GM21423 (cell line): ENCODE measurements at regions not wholly inside any gene's neighbourhood (a gene's known extent, or its start where the extent isn't known, plus 50 kb on each side); places are given as distances from the start of the nearest gene placed in this dataset.
"Not testable (repeated sequence)": the region's sequence is repeated elsewhere in the genome, so short reads cannot be mapped to it uniquely, and the experiment has no call there.

Source experiments
- ATAC-seq: cut with Tn5 transposase; IDR thresholded peaks from one replicate; pipeline ENCODE4 v1.9.1; 2021; ENCODE audit warnings: mild to moderate bottlenecking, moderate library complexity; ENCODE audit not compliant: unreplicated experiment

DNA sequence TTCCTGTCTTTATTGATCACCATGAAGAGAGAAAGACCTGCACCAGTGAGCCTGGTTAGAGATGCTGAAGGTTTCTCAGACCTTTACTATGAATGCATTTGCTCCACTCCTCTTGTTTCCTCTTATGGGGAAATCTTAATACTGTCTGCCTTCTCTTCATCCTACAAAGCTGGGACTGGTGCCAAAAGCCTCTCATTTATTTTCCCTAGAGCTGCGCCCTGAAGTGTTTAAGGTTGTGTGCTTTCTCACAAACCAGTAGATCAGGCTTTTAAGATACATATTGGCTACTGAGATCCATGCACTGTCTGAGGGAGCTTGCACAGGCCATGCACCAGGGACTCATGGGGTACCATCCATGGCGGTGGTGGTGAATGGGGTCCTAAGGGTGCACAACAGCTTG, 286.1 kb upstream of the PMFBP1 start:
- no peak for ATAC-seq

DNA sequence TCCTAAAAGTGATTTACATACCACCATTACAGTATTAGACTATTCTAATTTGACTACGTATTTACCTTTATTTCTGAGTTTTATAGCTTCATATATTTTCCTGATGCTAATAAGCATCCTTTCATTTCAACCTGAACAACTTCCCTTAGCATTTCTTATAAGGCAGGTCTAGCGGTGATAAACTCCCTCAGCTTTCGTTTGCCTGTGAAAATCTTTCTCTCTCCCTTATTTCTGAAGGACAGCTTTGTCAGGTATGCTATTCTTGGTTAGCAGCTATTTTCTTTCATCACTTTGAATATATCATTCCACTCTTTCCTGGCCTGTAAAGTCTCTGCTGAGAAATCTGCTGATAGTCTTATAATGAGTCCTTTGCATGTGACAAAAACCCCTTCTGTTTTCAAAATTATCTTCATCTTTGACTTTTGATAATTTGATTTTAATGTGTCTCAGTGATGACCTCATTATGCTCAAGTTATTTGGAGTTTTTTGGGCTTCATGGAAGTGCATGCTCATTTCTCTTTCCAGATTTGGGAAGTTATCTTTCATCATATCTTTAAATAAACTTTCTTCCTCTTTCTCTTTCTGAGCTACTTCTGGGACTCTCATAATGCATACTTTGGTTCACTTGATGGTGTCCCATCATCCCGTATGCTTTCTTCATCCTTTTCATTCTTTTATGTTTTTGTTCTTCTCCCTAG, 285.4 kb upstream of the PMFBP1 start:
- no peak for ATAC-seq

DNA sequence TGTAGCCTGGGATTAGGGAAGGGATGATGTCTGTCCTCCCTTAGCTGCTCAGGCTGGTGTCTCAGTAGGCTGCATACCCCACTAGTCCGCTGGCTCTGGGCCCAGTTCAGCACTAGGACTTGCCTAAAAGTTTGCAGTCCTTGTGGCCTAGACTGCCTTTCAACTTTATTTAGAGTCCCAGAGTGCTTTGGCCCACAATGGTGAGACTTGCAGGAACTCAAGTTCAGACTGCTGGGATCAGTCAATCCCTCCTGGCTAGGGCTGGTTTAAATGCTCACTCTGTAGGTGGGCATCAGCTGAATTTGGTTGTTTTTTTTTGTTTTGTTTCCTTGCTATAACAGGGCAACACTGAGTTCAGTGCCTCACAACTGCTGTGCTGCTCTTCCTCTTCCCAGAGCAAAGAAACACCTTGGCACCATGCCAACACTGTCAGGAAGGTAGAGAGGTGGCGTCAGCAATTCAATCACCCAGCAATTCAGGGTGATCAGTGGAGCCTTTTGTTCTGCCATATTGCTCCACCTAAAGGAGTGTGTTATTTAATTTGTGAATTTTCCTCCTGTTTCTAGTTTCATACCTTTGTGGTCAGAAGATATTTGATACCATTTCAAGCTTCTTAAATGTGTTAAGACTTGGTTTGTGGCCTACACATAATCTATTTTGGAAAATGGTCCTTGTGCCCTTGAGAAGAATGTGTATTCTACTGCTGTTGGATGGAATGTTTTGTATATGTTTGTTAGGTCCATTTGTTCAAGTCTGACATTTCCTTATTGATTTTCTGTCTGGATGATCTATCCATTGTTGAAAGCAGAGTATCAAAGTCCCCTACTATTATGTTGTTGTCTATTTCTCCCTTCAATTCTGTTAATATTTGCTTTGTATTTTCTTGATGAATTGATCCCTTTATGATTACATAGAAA, 284.0 kb upstream of the PMFBP1 start:
- no peak for ATAC-seq

DNA sequence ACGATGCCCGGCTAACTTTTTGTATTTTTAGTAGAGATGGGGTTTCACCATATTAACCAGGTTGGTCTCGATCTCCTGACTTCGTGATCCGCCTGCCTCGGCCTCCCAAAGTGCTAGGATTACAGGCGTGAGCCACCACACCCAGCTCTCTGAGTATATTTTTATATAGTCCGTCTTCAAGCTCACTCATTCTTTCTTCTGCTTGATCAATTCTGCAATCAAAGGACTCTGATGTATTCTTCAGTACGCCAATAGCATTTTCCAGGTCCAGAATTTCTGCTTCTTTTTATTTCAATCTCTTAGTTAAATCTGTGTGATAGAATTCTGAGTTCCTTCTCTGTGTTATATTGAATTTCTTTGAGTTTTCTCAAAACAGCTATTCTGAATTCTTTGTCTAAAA, 281.9 kb upstream of the PMFBP1 start:
- ATAC-seq = not testable (repeated sequence)

DNA sequence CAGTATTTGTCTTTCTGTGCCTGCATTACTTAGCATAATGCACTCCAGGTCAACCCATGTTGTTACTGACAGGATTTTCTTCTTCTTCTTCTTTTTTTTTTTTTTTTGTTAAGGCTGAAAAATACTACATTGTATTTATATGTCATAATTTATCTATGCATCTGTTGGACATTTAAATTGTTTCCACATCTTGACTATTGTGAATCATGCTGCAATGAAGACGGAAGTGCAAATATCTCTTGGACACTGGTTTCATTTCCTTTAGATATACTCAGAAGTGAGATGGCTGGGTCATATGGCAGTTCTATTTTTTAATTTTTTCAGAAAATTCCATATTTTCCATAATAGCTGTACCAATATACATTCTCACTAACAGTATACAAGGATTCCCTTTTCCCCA, 272.7 kb upstream of the PMFBP1 start:
- no peak for ATAC-seq

DNA sequence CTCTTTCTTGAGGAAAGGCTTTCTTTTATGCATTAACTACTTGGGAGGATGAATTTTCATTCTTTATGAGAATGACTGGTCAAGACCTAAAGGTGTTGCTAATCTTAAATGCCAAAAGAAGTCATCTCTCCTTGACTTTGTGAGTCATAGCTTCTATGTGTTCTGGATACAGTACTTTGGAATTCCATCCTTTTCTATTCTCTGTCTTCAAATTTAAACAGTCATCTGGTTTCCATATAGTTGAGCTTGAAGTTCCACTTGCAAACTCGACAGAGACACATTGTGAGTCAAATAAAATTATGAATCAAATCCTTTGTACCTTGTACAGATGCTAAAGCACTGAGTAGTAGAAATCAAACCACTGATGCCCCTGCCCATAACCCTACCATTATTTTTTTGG, 271.9 kb upstream of the PMFBP1 start:
- ATAC-seq = no peak

DNA sequence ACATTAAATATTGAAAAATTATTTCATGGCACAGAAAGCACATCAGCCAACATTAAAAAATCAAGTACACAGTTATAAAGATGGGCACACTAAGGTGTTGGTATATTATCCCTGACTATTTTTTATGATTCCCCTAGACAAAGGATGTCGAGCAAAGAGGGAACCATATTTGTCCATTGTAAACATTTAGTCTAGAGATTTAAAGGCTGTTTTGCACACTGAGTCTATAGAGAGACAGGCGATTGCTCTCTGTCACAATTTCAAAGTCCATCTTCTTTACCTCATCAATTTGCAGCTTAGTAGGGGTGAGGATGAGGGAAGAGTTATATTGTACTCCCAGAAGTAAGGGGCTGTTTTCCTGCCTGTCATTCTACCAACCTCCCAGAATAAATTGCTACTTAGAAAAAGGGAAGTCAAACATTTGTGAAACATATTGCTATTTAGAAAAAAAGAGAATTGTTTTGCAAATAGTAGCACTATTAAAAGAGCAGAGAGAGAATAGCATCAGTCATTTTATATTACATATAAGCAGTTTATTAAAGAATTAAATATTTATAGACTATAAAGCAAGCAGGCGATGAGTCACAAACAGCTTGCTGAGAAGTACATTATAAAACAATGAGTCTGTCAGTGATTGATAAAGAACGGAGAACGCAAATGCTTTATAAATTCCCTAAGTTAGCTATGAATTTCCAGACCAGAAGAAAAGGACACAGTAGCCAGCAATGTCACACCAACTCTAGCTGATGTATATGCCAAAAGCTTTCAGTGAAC, 270.6 kb upstream of the PMFBP1 start:
- no peak for ATAC-seq

DNA sequence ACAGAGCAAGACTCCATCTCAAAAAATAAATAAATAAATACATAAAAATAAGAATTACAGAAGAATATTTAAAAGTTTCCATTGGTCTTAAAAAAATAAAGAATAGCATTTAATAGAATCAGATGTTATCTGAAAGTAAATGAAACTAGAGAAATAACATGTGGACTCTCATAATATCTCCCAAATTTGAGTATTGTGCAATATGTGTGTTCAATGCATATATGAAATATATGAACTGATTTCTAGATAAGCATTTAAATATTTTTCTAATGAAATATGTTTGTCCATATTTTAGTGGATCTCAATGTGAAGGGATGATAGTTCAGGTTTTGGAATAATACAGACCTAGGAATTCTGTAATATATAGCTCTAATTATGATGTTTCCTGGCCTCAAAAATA, 265.9 kb upstream of the PMFBP1 start:
- no peak for ATAC-seq

DNA sequence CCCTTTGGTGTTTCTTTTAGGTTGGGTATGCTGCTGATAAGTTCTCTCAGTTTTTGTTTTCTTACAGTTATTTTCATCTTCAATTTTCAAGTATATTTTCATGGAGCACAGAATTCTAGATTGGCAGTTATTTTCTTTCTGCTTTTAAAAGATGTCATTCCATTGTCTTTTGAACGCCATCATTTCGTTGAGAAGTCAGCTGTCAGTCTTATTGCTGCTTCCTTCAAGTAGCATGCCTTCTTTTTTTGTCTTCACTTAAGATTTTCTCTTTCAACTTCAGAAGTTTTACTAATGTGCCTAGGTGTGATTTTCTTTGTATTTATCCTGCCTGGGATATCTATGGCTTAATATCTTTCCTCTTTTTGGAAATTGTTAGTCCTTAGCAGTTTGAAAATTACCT, 262.2 kb upstream of the PMFBP1 start:
- no peak for ATAC-seq

DNA sequence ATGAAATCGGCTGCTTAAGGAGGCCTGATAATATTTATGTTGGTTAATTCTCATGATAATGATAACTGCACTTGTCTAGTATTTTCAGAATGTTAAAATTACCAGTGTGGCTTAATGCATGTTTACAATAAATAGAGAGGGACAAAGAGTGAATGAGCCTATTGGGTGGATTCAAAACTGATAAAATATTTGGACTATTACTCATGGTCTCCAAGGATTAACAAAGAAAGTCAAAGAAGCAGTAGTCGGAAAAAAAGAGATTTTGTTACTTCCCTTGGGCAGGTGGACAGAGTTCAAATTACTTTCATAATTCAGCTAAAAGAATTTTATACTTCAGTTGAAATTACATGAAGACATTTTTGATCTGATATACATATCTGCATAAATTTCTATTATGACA, 258.2 kb upstream of the PMFBP1 start:
- ATAC-seq = no peak

DNA sequence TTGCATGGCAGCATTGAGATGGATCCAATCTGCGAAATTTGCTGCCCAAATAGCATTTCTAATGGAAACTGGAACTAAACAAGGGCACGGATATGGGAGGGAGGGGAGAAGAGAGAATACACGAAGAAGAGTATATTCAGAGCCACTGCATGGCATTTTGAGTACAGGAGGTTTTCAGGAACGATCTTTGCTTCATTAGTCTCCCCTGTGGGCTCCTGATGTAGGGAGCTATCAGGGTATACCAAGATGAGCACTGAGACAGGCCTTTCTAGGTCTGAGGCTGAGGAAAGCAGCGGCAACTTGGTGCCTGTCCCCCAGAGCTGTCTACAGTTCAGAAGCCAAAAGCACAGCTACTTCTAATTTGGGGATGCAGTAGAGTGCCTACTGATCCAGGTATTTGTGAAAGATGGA, 257.7 kb upstream of the PMFBP1 start:
- ATAC-seq = no peak

DNA sequence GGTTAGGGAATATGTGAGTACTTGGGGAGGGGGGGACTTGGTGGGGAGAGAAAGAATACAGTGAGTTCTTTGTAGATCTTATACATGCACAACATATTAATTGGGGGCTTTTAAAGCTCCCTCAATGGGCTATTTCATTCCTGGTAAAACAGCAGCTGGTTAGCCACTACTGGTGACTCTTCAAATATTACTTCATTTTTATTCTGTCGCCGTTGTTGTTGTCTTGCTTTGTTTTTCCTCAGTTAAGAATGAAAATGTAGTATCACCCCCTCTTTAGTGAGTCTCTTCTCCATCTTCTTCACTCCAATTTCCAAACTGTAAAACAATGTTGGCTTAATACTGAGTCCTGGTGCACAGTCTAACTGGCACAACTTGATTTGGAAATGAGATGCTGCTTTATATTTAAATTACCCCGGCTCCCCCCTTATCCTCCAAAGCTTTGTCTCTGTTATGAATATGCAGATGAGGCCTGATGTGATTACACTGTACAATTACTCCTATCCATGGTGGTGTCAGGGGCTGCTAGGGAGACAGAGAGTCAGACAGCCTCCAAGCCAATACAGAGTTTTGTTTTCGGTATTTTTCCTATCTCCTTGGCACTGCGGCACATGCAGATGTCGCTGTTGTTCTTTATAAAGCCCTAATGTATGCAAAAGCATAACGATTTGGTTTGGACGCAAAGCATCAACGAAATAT, 256.9 kb upstream of the PMFBP1 start:
- ATAC-seq = no peak

DNA sequence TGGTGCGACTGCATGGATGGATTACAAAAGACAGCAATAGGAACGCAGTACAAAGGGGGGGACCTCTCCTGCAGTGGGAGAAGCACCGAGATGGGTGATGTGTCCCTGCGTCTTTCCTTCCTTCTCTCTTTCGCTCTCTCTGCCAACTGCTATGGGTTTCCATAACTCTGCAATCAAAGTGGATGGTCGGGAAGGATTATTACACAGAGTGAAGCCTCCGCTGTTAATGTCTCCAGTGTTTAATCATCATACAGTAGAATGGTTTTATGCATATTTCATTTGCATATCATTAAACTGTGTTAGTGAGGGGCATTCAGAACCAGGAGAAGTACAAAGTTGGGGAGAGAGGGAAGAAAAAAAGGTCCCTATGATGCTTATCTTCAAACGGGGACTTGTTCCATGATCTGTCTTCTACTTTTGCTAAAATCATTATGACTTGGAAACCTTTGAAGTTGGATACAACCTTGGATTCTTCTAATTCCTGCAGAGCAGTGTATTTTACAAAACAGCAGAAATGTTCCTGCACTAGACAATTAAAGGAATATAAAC, 255.9 kb upstream of the PMFBP1 start:
- ATAC-seq = no peak

DNA sequence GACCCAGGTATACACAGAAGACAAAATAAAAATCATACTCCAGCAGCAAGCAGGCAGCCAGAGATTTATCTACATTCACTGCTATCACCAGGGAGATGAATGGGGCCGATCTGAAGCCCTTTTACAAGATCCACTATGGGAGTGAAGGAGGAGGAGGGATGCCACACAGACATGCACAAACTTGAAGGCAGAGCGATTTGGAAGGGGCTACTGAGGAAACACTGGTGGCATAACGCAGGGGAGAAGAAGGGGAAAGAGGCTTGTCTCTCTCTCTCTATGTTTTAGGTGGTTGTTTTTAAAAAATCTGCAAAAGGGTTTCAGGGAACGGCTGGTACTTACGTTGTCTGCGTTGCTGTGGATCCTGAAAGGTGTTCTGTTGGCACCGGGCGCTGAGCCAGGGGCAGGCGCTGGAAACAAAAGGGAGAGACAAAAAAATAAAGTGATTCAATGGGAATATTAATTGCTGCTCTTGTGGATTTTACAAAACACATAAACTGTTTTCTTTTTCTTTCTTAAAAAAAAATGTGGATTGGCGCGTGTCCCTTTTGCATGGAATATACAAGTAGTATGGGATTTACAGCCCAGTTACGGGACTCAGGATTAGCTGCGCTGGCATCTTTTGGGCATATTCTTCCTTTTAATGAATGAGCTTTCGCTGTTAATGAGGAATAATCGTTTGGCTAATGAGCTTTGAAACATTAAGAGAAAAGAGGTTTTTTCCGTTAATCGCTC, 255.3 kb upstream of the PMFBP1 start:
- ATAC-seq = no peak

DNA sequence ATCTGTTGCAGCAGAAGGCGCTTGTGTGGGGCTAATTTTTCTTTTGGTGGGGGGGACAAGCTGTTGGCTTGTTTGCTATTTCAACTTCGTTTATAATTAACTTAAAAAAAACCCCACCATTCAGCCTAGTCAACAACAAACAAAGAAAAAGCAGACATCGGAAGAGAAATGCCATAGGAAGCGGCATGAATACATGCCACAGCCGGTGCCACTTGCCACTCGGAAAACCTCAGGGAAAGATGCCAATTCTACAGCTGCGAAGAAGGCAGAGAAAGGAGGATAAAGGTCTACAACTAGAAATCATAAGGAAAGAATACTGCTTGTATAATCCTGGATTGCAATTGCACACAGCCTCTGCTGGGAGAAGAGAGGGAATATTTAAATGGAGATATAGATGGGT, 254.4 kb upstream of the PMFBP1 start:
- ATAC-seq = no peak

DNA sequence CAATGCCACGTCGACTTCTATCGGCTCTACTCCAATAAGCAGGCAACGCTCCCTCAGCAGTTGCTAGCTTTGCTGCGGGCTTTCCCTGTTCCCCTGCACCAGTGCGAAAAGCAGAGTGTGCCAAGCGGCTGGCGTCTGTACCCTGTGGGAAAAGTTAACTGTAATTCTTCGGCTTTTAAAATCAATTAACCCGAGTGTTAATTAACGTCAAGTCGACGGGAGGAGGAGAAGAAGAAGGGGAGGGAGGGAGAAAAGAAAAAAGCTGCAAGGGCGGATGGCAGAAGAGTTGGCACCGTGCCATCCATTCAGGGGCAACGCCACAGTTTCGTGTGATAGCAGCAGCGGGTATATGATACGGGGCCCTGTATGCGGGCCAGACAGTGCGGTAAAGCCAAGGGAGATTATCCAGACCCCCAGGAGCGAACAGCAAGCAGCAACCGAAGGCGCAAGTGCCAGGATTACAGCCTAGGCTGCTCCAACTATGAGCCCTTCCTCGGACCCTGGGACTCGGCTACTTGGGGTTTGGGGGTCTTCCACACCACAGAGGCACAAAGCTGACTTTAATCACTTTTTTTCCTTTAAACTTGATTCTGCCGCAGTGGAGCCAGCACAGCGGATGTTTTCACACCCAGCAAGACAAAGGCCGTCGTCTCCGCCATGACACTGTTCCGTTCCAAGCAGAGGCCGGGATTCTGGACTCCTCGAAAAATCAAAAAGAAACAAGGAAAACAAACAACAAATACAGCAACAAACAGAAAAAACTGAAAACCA, 253.8 kb upstream of the PMFBP1 start:
- no peak for ATAC-seq

DNA sequence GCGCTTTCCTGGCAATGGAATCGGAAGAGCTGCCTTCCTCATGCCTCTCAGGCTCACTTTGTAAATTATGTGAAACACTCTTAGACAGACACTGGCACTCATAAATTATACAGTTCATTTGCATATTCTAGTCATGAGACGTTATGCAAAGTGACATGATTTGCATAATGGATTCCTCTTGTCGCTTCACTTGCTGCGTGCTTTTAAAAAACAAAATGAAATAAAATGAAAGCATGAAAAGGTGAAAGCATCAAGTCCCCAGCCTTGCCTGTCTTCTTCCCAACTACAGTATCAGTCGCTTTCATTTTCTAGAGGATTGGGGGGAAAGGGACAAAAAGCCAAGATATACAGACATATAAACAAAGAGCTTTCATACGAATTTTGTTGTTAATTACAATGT, 252.8 kb upstream of the PMFBP1 start:
- no peak for ATAC-seq

DNA sequence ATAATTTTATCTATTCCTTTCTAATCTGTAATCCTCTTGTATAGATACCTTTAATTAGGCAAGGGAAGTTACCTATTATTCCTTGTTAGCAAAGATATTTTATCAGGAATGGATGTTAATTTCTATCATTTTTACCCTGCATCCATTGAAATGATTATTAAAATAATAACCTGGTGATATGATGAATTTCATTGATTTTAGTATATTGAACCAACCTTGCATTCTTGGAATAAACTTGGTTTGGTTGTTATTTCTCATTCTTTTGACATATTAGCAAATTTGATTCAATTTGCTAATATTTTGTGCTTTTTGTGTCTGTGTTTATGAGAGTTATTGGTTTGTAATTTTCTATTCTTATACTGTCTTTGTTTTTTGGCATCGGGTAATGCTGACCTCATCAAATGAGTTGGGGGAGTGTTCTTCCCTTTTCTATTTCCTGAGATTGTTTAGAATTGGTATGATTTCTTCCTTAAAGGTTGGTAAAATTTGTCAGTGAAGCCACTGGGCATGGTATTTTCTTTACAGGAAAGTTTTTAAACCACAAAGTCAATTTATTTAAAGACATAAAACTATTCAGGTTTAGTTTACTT, 250.4 kb upstream of the PMFBP1 start:
- no peak for ATAC-seq

DNA sequence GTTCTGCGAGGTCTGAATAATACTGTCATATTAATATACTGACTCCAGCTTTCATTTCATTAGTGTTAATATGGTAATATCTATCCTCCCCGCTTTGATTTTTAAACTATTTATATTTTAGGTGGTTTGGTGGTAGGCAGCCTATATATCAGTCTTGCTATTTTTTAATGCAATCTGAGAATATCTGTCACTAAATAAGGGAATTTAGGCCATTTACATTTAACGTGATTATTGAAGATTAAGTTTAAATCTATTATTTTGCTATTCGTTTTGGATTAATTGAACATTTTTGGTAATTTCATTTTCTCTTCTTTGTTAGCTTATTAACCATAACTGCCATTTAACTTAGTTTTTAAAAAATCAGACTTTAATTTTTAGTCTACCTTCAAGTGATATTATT, 247.7 kb upstream of the PMFBP1 start:
- ATAC-seq = no peak
